GM13977 (cell line): ENCODE measurements at regions not wholly inside any gene's neighbourhood (a gene's known extent, or its start where the extent isn't known, plus 50 kb on each side); places are given as distances from the start of the nearest gene placed in this dataset.
"Not testable (repeated sequence)": the region's sequence is repeated elsewhere in the genome, so short reads cannot be mapped to it uniquely, and the experiment has no call there.

Experiments used
- DNase-seq: peaks from one replicate; pipeline ENCODE4 v3.0.0; 2012; ENCODE audit warnings: low spot score
- in situ Hi-C: fragments of 300-500 bp; cut with MboI; formaldehyde crosslinking; loops from one replicate; pipeline ENCODE4 v1.12.0; 2022; ENCODE audit warnings: low sequenced_read_pairs, low pct_unique_long_range_greater_than_20kb, mixed read lengths, inconsistent platforms; ENCODE audit not compliant: unreplicated experiment
- TF ChIP-seq, protein P1 (sequence below): IDR thresholded peaks from 2 replicates; pipeline ENCODE4 v1.5.1; 2012; ENCODE audit warnings: mild to moderate bottlenecking, control low read depth; ENCODE audit not compliant: insufficient read depth; ENCODE audit errors: extremely low read depth, missing control alignments

DNA sequence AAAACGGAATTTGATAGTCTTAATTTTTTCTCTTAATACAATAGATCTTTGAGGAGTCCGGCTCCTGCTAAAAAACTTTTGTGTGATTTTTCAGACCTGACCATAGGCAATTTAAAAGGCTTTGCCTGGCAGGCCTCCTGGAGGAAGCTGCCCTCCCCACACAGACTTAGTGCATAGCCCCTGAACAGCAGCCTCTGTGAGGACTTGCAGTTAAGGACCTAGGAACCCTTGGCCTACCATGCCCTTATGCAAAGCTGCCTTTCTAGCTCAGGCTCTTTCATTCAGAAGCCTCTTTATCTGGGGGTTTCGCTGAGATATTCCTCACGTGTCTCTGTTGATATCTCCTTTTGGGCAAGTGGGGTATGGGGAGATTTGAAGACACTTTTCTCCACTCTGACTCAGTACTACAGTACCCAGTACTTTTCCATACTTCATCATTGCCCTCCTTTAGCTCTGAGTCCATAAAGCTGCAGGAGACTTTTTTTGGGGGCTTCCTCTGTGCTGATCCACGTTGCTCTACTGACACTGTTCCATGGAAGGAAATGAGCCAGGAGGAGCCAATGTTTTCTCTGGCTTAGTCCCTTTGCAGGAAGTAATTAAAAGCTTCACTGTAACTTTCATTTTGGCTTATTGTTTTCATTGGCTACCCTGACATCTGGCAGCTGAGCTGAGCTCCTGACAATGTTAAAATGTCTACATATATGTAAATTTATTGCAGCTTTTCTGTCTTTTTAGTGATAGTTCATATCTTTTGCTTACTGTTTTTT, 283.1 kb downstream of the TDRD3 start:
- in situ Hi-C loops: no loop called here
- no peak for DNase-seq
- TF ChIP-seq, protein P1, sequence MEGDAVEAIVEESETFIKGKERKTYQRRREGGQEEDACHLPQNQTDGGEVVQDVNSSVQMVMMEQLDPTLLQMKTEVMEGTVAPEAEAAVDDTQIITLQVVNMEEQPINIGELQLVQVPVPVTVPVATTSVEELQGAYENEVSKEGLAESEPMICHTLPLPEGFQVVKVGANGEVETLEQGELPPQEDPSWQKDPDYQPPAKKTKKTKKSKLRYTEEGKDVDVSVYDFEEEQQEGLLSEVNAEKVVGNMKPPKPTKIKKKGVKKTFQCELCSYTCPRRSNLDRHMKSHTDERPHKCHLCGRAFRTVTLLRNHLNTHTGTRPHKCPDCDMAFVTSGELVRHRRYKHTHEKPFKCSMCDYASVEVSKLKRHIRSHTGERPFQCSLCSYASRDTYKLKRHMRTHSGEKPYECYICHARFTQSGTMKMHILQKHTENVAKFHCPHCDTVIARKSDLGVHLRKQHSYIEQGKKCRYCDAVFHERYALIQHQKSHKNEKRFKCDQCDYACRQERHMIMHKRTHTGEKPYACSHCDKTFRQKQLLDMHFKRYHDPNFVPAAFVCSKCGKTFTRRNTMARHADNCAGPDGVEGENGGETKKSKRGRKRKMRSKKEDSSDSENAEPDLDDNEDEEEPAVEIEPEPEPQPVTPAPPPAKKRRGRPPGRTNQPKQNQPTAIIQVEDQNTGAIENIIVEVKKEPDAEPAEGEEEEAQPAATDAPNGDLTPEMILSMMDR: no peak

DNA sequence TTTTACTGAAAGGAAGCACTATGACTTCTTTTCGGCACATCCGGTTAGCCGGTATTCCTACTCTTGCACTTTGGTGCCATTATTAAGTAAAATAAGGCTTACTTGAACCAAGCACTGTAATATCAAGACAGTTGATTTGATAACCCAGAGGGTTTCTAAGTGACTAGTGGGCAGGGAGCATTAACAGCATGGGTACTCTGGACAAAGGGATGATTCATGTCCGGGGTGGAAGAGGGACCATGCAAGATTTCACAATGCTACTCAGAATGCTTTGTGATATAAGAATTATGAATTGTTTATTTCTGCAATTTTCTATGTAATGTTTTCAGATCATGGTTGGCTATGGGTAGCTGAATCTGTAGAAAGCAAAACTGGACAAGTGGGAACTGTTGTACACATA, 282.1 kb downstream of the TDRD3 start:
- in situ Hi-C loops: no loop called here
- TF ChIP-seq, protein P1: no peak
- DNase-seq: no peak

DNA sequence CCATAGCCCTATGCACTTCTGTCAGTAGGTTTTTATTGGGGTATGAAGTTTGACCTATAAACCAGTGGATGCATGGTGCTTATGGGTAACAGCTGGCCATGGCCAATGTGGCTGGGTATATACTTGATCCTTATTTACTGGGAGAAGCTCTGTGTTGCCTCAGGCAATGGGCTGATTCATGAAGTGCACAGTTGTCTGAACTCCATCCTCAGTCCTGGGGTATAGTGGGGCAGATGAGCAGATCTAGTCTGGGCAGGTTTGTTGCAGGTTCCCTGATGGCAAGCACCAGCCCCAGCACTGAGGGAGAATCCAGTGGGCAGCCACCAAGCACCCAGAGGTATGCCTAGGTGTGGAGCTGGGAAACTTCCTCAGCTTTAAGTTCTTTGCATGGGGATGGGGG, 274.4 kb downstream of the TDRD3 start:
- in situ Hi-C loops: no loop called here
- DNase-seq: no peak
- TF ChIP-seq, protein P1: no peak

DNA sequence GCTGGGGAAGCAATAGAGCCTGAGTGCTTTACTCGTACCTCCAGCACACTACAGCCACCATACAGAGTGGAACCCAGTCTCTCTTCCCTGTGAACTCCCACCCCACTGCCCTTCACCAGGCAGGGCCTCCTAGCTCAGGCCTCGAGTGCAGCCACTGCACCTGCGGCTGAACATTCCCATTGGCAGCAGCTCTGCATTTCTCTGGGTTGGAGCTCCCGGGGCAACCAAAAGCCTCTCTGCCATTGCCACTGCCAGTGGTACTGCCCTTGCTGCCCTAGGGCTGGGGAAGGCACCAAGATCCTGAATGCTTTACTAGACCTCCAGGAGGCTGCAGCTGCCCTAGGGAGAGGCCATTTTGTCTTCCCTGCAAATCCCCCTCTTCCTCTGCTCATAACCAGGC, 266.8 kb downstream of the TDRD3 start:
- in situ Hi-C loops: no loop called here
- TF ChIP-seq, protein P1: no peak
- no peak for DNase-seq

DNA sequence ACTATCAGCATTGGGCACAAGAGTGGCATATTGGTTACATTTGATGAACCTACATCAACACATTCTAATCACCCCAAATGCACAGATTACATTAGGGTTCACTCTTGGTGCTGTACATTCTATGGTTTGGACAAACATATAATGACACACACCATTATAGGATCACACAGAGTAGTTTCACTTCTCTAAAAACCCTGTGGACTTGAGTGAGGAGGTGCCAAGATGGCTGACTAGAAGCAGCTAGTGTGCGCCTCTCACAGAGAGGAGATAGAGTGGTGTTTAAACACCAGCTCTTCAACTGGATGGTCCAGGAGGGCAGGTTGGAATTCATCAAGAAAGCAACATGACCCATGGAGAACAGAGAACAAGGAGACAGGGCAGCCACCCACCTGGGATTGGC, 265.6 kb downstream of the TDRD3 start:
- in situ Hi-C loops: no loop called here
- DNase-seq: no peak
- TF ChIP-seq, protein P1: no peak

DNA sequence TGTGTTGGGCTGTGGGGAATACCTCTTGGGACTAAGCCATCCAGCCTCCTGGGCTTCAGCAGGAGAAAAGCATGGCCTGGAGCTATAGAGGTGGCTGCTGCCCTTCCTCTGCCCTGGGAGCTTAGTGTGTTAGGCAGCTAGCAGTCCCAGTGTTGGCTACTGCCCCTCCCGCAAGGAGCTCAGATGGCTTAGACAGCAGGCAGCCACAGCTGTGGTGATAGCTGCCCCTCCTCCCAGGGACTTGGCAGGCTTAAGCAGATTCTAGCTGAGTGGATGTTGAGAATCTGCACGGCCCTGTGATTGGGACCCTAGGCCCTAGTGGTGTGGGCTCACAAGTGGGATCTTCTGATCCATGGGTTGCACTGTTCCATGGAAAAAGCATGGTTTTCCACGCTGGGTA, 264.5 kb downstream of the TDRD3 start:
- in situ Hi-C loops: no loop called here
- no peak for DNase-seq
- TF ChIP-seq, protein P1: no peak

DNA sequence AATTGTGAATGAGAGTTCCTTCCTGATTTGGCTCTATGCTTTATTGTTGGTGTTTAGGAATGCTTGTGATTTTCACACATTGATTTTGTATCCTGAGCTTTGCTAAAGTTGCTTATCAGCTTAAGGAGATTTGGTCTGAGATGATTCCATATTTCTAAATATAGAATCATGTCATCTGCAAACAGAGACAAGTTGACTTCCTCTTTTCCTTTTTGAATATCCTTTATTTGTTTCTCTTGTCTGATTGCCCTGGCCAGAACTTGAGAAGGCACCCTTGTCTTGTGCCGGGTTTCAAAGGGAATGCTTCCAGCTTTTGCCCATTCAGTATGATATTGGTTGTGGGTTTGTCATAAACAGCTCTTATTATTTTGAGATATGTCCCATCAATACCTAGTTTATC, 260.6 kb downstream of the TDRD3 start:
- in situ Hi-C loops, DNase-seq: not testable (repeated sequence)
